ENCODE measurements at regions not wholly inside any gene's neighbourhood (a gene's known extent, or its start where the extent isn't known, plus 50 kb on each side); places are given as distances from the start of the nearest gene placed in this dataset.
A peak's percentile ranks its signal among the peaks of the same experiment; 100 is the strongest.
"Not testable (repeated sequence)": the region's sequence is repeated elsewhere in the genome, so short reads cannot be mapped to it uniquely, and the experiment has no call there.

DNA sequence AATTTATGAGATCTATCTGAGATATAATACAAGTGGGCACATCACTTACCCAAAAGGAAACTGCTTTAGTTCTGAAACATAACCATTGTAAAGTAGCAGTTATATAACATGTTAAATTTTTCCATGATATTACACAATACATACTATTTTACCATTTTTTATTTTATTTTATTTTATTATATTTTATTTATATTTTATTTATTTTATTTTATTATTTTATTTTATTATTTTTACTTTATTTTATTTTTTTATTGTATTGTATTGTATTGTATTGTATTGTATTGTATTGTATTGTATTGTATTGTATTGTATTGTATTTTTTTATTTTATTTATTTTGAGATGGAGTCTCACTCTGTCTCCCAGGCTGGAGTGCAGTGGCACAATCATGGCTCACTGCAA is 1095.9 kb downstream of the SUCLG1 start:
- not testable (repeated sequence) for DNase-seq

DNA sequence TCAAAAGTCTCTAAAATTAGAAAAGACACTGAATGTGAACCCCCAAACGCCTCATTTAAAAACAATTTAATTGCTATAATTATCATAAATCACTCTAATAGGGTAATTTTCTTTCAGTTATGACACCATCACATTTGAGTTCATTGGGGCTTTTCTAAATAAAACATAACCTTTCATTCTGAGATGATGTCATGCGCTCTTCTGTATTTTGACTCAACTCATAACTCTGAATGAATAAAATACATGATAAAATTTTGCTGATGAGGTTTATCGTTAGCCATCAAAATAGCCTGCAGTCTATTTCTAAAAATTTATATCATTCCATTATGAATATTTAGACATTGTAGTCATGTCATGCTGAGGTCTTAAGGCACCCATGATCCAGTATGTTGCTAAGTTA is 1099.7 kb downstream of the SUCLG1 start:
- no peak for DNase-seq

DNA sequence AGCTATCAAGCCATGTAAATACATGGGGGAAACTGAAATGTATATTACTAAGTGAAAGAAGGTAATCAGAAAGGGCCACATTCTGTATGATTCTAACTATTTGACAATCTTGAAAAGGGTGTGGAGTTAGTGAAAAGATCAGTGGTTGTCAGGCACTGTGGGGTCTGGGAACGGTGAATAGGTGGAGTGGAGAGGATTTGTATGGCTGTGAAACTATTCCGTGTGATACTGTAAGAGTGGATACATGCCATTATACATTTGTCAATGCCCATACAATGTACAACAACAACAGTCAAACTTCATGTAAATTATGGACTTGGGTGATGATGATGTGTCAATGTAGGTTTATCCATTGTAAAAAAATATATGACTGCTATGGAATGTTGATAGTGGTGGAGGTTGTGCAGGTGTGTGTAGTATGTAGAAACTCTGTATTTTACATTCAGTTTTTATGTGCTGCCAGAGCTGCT is 1116.2 kb downstream of the SUCLG1 start:
- DNase-seq, result no peak

DNA sequence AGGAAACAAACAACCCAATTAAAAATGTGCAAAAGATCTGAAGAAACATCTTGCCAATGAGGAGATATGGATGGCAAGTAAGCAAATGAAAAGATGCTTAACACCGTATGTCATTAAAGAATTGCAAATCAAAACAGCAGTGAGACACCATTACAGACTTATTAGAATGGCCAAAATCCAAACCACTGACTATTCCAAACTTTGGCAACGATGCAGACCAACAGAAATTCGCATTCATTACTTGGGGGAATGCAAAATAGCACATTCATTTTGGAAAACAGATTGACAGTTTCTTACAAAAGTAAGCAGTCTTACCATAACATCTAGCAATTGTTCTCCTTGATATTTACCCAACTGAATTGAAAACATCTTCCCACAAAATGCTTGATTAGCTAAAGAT is 1118.7 kb downstream of the SUCLG1 start:
- DNase-seq, result no peak

DNA sequence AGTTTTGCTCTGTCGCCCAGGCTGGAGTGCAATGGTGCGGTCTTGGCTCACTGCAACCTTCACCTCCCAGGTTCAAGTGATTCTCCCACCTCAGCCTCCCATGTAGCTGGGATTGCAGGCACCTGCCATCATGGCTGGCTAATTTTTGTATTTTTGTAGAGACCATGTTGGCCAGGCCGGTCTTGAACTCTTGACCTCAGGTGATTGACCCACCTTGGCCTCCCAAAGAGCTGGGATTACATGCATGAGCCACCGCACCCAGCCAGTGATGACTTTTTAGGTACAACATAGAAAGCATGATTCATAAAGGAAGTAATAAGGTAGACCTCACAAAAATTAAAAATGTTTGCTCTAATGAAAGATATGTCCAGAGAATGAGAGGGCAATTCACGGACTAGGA is 1119.1 kb downstream of the SUCLG1 start:
- not testable (repeated sequence) for DNase-seq

DNA sequence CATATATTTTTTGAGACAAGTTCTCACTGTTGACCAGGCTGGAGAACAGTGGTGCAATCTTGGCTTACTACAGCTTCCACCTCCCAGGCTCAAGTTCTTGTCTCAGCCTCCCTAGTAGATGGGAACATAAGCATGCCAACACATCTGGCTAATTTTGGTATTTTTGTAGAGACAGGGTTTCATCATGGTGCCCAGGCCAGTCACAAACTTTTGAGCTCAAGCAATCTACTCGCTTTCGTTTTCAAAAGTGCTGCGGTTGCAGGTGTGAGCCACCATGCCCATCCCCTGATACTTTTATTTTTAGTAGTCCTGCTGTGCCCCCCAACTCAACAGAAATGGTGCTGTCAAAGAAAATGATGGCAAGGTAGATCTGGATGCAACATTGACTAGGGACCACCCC is 1127.3 kb downstream of the SUCLG1 start:
- DNase-seq, result no peak

DNA sequence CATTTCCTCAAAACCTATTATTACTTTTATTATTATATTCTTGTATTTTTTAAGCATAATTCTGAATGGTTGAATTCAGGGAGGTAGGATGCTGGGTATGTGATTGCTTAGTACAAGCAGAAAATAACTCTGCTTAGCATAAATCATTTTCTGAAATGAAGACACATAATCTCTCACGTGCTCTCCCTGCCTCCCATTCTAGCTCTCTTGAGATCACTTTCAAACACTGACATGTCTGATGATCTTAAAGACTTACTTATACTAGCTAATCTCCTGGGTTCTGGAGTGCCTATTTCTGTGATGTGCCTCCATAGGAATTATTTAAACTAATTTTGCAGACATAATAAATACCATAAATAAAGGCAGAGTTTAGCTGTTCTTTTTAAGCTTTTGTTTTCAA is 1136.0 kb downstream of the SUCLG1 start:
- DNase-seq, result peak; percentile 9 to 56

DNA sequence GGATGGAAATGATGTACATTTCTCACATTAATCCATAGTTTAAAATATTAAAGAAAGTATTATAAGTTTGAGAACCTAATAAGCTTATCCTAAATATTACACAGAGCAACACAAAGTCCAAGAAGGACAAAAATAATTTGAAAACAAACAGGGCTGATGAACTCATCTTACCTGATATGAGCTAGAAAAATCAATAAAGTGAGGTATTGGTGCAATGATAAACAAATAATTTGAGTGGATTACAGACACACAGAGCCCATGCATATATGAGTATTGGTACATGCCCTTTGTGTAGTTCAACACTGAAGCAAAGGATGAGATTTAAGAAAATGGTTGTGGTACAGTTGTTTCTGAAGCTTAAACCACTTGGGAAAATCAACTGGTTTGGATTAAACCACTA is 1139.0 kb downstream of the SUCLG1 start:
- DNase-seq, result no peak

DNA sequence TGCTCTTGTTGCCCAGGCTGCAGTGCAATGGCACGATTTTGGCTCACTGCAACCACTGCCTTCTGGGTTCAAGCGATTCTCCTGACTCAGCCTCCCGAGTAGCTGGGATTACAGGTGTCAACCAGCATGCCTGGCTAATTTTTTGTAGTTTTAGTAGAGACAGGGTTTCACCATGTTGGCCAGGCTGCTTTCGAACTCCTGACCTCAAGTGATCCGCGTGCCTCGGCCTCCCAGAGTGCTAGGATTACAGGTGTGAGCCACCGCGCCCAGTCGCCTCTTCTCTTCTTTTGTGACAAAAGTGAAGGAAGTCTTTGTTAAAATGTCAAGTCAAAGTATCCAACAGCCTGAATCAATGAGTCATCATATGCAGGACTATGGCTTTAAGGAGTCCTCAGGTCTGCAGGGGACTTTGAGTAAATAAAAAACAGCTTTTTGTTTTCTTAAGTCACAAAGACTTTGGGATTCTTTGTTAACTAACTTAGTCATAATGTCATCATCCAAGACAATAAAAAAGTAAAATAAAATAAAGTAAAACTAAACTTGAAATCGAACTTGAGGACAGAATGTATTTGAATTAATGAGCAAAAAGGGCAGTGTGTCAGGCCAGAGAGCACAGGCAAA is 1153.2 kb downstream of the SUCLG1 start:
- DNase-seq, result no peak

DNA sequence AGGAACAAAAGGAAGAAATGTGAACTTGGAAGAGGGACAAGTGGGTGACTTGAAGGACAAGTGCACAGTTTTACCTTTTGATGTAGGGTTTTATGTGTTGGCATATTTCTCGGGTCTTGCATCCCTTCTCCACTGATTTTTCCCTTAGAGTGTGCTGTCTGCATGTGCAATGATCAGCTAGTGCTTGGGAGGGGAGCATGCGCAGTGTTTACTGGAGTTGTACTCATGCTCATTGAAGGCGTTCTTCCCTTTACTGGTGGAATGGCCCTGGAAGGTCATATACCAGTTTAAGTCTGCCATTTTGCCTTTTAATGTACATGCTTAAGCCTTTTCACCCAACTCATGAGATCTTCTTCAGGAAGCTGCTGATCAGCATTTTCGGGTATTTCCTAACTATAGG is 1168.0 kb downstream of the SUCLG1 start:
- no peak for DNase-seq

DNA sequence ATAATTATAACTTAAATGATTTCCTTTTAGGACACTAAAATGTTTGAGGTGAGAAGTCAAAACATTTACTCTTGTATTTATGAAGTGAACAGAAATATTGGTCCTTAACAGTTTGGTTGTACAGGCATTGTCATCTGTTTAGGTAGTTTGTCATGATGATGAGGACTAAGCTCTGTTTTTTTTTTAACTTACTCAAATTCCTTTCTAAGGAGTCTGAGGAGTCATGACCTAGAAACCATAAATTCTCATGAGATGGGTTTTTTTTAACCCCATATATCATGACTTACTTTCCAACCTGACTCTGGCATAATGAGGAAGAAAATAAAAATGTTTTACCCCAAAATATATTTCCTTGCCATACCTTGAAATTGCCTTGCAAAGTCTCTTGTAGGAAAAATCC is 1176.2 kb downstream of the SUCLG1 start:
- no peak for DNase-seq

DNA sequence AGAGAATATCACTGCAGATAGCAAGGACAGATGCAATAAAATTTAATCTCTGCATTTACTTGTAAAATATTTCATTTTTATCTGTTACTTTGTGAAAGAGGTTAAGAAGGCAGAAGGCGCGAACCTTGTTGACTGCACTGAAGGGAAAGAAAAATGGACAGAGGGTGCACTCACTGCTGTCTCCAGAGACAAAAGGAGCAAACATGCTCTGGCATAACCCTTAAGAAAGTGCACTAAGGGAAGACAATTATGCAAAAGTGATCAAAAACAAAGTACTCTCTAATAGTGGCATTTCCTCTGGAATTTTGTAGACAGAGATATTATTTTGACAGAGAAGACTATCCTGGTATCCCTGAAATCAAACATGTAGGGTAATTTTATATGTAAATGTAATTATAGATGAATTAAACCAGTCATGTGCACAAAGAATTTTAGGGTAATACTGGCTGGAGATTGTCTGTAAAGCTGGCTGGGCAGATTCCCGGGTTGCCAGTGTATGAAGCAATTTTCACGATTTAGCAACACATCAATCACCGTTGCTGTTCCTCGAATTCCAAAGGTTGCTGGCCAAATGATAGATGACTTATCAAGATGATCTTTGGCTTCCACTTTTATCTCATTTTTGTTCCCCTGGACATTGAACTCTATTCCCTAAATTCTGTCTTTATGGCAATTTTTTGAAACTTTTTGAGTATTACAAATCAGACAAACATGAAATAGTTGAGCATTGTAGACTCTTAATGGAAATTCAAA is 1176.9 kb downstream of the SUCLG1 start:
- no peak for DNase-seq

DNA sequence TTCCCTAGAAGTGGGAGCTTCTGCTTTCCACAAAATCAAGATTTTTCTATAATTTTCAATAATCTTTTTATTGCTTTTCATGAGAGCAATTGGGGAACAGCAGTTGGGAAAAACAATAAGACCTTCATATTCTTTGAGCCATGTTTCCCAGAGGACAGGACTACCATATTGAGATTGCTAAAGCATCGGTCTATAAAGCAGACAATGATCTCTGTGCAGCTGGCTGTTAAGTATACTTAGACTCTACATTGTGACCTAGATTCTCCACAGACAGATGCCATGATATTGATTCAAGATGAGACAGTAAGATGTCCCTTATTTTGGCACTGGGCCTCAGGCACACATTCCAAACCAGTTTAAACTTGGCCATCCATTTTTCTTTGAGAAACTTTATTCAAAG is 1178.7 kb downstream of the SUCLG1 start:
- peak in 1 of 2 experiments; percentile 45 for DNase-seq

DNA sequence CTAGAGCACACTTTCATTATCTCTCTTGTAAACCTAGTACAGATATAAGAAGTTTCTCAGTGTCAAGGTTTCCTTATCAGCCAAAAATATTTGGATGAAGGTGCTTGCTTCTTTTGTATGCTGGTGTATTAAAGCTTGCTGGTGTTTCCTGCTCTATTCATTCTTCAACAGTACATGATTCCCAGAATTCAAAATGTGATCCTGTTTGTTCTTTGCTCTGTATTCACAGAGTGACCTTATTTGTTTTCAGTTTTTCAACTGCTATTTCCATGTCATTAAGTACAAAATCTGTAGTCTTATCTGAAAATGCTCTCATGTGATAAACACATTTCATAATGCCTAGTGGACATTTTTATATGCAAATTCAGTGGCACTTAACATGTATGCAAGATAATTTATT is 1185.8 kb downstream of the SUCLG1 start:
- no peak for DNase-seq

DNA sequence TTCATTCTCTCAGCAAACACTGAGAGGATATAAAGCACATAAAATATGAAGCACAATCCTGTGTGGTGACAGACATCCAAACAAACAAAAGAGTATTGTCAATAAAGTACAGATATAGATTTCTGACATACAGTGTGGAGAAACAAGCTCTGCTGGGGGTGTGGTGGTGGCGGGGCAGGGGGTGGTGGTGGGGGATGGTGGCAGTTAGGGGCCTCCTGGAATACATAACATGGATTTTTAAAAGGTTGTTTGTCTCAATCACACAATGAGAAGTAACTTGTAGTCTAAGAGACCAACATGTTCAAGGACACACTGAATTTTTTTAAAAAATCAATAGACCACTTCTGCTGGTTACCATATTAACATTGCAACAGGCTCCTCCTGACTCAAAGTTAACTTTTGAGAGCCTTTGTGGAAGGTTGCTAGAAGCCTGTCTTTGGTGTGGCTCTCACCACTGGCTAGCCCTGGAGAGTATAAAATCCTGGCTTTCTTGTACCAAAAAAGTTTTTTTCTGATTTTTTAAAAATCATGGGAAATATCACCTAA is 1197.4 kb downstream of the SUCLG1 start:
- DNase-seq, result no peak

DNA sequence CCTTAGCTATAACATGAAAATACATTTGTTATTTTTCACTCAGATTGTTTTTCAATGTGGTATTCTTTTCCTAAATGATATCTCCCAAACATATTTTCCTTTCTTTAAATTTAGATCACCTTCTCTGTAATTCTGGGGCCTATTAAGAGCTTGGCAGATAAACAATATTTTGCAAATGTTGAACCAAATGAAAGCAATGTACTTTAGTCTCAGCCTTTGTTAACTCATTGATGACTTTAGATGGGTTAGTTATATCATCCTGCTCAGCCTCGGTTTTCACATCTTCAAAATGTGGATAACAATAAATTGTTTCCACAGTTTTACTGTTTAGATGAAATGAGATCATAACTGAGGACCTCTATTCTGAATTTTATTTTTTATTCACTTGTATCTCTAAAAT is 1205.2 kb downstream of the SUCLG1 start:
- DNase-seq, result no peak

DNA sequence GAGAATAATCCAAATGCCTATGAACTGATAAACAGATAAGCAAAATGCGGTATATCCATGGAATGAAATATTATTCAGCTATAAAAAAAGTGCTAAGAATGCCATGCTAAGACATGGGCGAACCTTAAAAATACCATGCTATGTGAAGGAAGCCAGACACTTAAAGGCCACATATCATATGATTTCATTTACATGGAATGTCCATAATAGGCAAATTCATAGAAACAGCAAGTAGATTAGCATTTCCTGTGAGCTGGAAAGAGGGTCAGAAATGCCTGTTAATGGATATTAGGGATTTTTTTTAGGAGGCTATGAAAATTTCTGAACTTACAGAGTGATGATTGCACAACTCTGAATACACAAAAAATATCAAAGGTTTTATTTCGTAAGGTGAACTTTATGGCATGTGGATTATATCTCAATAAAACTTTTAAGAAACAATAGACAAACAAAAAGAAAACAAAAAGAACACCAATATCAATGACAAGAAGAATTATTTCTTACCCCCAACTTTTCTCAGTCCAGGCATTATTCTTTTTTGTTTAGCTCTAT is 1207.7 kb downstream of the SUCLG1 start:
- no peak for DNase-seq

DNA sequence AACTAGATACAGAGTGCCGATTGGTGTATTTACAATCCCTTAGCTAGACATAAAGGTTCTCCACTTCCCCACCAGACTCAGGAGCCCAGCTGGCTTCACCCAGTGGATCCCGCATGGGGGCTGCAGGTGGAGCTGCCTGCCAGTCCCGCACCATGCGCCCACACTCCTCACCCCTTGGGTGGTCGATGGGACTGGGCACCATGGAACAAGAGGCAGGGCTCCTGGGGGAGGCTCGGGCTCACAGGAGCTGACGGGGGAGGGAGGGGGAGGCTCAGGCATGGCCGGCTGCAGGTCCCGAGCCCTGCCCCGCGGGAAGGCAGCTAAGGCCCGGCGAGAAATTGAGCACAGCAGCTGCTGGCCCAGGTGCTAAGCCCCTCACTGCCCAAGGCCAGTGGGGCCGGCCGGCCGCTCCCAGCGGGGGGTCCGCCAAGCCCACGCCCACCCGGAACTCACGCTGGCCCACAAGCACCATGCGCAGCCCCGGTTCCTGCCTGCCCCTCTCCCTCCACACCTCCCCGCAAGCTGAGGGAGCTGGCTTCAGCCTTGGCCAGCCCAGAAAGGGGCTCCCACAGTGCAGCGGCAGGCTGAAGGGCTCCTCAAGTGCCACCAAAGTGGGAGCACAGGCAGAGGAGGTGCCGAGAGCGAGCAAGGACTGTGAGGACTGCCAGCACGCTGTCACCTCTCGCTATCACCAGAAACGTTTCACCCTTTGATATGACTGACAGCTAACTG is 1213.1 kb downstream of the SUCLG1 start:
- DNase-seq, result not testable (repeated sequence)

DNA sequence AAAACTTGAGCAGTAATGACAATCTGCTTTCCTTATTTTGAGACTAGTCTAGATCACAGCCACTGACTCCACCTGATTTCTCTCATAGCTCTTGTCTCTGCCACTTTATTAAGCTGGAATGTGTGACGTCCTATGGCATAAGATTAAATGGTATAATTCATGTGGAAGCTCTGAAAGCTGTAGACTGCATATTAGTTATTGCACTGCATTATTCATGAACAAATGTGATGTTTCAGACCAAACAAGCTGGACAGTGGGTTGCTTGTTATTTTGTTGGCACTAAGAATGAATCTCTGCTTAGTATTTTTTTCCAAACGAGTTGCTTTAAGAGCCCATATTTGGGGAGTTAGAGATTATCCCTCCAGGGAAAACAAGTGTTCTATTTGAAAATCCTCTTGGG is 1218.5 kb downstream of the SUCLG1 start:
- no peak for DNase-seq

DNA sequence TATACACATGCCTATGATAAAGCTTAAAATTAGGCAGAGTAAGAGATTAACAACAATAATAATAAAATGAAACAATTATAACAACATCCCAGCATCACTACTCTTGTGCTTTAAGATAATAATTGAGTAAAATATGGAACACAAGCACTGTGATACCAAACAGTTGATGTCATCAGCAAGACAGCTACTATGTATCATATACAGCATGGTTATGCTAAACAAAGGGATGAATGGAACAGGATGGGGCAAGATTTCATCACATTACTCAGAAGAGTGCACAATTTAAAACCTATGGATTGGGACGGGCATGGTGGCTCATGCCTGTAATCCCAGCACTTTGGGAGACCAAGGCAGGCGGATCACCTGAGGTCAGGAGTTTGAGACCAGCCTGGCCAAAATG is 1221.0 kb downstream of the SUCLG1 start:
- DNase-seq, result no peak

DNA sequence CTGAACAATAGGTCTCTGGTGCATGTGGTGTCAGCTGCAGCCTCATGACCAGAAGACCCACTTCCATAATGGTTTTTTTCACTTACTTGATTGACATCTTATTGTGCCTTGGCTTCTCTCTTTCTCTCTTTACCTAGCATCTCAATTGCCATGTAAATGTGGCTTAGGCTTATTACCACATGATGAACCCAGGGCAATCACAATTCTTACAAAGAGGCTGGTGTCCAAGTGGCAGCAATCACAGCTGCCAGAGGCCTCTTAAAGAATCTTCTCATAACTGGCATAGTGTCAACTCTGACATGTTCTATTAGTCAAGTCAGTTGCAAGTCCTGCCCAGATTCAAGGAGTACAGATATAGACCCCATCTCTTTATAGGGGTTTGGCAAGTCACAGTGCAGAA is 1224.8 kb downstream of the SUCLG1 start:
- peak in 1 of 2 experiments; percentile 37 for DNase-seq

DNA sequence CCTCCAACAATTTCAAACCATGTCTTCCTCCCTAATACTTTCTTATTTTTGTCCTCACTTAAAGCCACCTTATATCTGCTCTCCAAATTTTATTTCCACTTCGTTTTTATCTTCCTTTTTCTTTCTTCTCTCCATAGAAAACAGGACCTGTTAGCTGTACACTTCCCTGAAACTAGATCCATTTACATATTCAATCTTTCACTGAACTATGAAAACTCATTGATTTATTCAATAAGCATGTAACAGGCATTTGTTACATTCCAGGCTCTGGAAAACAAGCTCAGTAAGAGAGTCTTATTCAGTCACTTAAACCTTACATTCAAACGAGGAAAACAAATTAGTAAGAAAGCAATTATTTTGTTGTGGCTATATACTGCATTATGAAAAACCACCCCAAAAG is 1225.3 kb downstream of the SUCLG1 start:
- DNase-seq, result no peak

DNA sequence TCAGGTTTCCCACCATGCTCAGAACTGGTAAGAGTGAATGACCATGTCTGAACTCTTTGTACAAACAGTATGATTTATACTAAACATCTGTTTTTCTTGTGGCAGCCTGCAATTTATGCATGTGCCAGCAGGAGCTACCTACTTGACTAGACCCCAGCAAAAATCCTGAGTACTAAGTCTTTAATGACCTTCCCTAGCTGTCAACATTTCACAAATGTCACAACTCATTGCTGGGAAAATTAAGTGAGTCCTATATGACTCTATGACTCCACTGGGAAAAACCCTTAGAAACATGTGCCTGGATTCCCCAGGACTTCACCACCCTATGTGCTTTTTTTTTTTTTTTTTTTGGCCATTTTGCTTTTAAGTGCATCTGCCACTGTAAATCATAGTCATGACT is 1225.8 kb downstream of the SUCLG1 start:
- peak; percentile 38 to 69 for DNase-seq

All from NCI-H524 (cell line).